K562 (cell line): ENCODE measurements at regions not wholly inside any gene's neighbourhood (a gene's known extent, or its start where the extent isn't known, plus 50 kb on each side); places are given as distances from the start of the nearest gene placed in this dataset.

ENCODE experiments used
- ATAC-seq: fragments of 200-7000 bp; cut with Tn5 transposase; 3 replicates; pipeline ENCODE4 v1.9.1; 2020; ENCODE audit warnings: moderate library complexity
- BruUV-seq: library from RNA; stranded (reverse); fragments of 400-500 nt; replicated peaks from 2 replicates; lab custom pipeline; 2021; lab: Mats Ljungman, UMichigan
- CTCF ChIA-PET: fragments of 300-600 bp; formaldehyde crosslinking; extraction: SDS; loops from one replicate; lab custom pipeline; 2021; ENCODE audit warnings: low intra/inter-chr PET ratio; lab: Yijun Ruan, JAX
- POLR2A ChIA-PET: fragments of 300-600, 350-650 bp; sonication (Branson Sonifier 250); formaldehyde crosslinking; extraction: SDS; loops from one replicate; lab custom pipeline; 2021; ENCODE audit warnings: antibody characterized with exemption, inconsistent platforms; lab: Yijun Ruan, JAX
- DNase-seq, 4 experiments: peaks; one replicate each; pipeline versions ENCODE4 v3.0.0 to v3.0.0-alpha.2; 2011 to 2018; ENCODE audit warnings: low spot score in 3 of 4, mixed read lengths in 3 of 4; ENCODE audit errors: extremely low read depth in 1 of 4
- FAIRE-seq: peaks from 2 replicates; lab custom pipeline; 2011; peaks lifted over from hg19 to GRCh38; lab: Jason Lieb, UNC
- H2AFZ ChIP-seq: 2 replicates; pipeline ENCODE4 v1.6.0; 2011; ENCODE audit warnings: low read depth, low read length, control low read depth, inconsistent platforms
- H3K27ac ChIP-seq: fragments of 200-600 bp; 3 replicates; pipeline ENCODE4 v1.8.0; 2011; ENCODE audit warnings: low read depth, mild to moderate bottlenecking, control low read depth, inconsistent platforms, low read length, moderate library complexity, mixed read lengths; ENCODE audit errors: extremely low read depth
- H3K27me3 ChIP-seq, 2 experiments: fragments of 300-600 bp in 1 of 2; 2 replicates in 1 of 2; 3 replicates in 1 of 2; pipeline versions ENCODE4 v1.6.0 to v1.8.0; 2011; ENCODE audit warnings: inconsistent platforms in 2 of 2, low read length in 2 of 2, mild to moderate bottlenecking in 1 of 2, mixed read lengths in 1 of 2, moderate library complexity in 1 of 2; ENCODE audit not compliant: control insufficient read depth in 2 of 2, insufficient read depth in 2 of 2
- H3K36me3 ChIP-seq: fragments of 300-600 bp; 3 replicates; pipeline ENCODE4 v1.8.0; 2011; ENCODE audit warnings: mild to moderate bottlenecking, low read length, inconsistent platforms; ENCODE audit not compliant: control insufficient read depth, insufficient read depth
- H3K4me1 ChIP-seq, 2 experiments: fragments of 200-600 bp in 1 of 2; replicated peaks in 1 of 2; 2 replicates in 1 of 2; 3 replicates in 1 of 2; pipeline versions ENCODE4 v1.5.1 to v1.8.0; 2011; ENCODE audit warnings: inconsistent platforms in 2 of 2, low read length in 2 of 2, mild to moderate bottlenecking in 1 of 2, mixed read lengths in 1 of 2, moderate library complexity in 1 of 2; ENCODE audit not compliant: control insufficient read depth in 2 of 2, insufficient read depth in 2 of 2
- H3K4me2 ChIP-seq: 2 replicates; pipeline ENCODE4 v1.6.1; 2011; ENCODE audit warnings: low read length, control low read depth, inconsistent platforms, mixed read lengths; ENCODE audit not compliant: insufficient read depth
- H3K4me3 ChIP-seq: fragments of 200-600 bp; sonication (generic), shearing (Covaris generic); 2 replicates; pipeline ENCODE4 v1.5.1; 2016; ENCODE audit warnings: control low read depth, inconsistent platforms
- H3K79me2 ChIP-seq: fragments of 200-600 bp; 3 replicates; pipeline ENCODE4 v1.8.0; 2011; ENCODE audit warnings: low read length, inconsistent platforms; ENCODE audit not compliant: control insufficient read depth, insufficient read depth
- H3K9ac ChIP-seq, 2 experiments: 2 replicates each; pipeline versions ENCODE4 v1.6.0 to v1.6.1; 2011; ENCODE audit warnings: low read depth in 2 of 2, low read length in 2 of 2, control low read depth in 1 of 2, inconsistent platforms in 1 of 2, mild to moderate bottlenecking in 1 of 2, mixed read lengths in 1 of 2; ENCODE audit not compliant: insufficient read depth in 1 of 2
- H3K9me1 ChIP-seq: one replicate; pipeline ENCODE4 v1.6.0; 2011; ENCODE audit warnings: inconsistent platforms, mild to moderate bottlenecking, low read length, moderate library complexity; ENCODE audit not compliant: control insufficient read depth, insufficient read depth
- H3K9me3 ChIP-seq: replicated peaks from 2 replicates; pipeline ENCODE4 v1.5.1; 2011; ENCODE audit warnings: low read depth, low read length, inconsistent platforms; ENCODE audit not compliant: control insufficient read depth, insufficient read depth
- H4K20me1 ChIP-seq: replicated peaks from 2 replicates; pipeline ENCODE4 v1.6.1; 2011; ENCODE audit warnings: low read length, inconsistent platforms, mixed read lengths; ENCODE audit not compliant: control insufficient read depth, insufficient read depth
- ATF1 ChIP-seq, 2 experiments: fragments of 450-650 bp in 1 of 2; IDR thresholded peaks; 2 replicates each; pipeline ENCODE4 v1.6.1; 2016; ENCODE audit warnings: missing compliant biosample characterization in 1 of 2, missing genetic modification characterization in 1 of 2
- CBFB ChIP-seq: sonication (generic); formaldehyde crosslinking; IDR thresholded peaks from 2 replicates; pipeline ENCODE4 v1.4.0; 2020; ENCODE audit warnings: mild to moderate bottlenecking, missing genetic modification reagents
- CCNT2 ChIP-seq: IDR thresholded peaks from 2 replicates; pipeline ENCODE4 v1.6.1; 2011; ENCODE audit warnings: borderline replicate concordance, low read depth, mild to moderate bottlenecking, moderate library complexity, mixed read lengths, low read length; ENCODE audit not compliant: insufficient read length; ENCODE audit errors: extremely low read depth
- FOXA1 ChIP-seq: fragments of 450-650 bp; IDR thresholded peaks from 2 replicates; pipeline ENCODE4 v1.6.1; 2016; ENCODE audit warnings: mild to moderate bottlenecking, borderline replicate concordance
- GATA2 ChIP-seq: sonication (generic); formaldehyde crosslinking; IDR thresholded peaks from 2 replicates; pipeline ENCODE4 v1.4.0; 2020; ENCODE audit warnings: mild to moderate bottlenecking, missing genetic modification reagents
- HLTF ChIP-seq: fragments of 450-650 bp; IDR thresholded peaks from 2 replicates; pipeline ENCODE4 v1.6.1; 2016
- IRF1 ChIP-seq: sonication (generic); formaldehyde crosslinking; IDR thresholded peaks from 2 replicates; pipeline ENCODE4 v1.8.0; 2022; ENCODE audit warnings: missing genetic modification reagents, mild to moderate bottlenecking, borderline replicate concordance
- KDM2B ChIP-seq: fragments of 250-450 bp; sonication (Bioruptor Pico); IDR thresholded peaks from 2 replicates; pipeline ENCODE4 v1.8.0; 2021; ENCODE audit warnings: mild to moderate bottlenecking, moderate library complexity
- MCM2 ChIP-seq: fragments of 450-650 bp; IDR thresholded peaks from 2 replicates; pipeline ENCODE4 v1.6.1; 2017; ENCODE audit warnings: low read depth, mild to moderate bottlenecking
- MLX ChIP-seq, 2 experiments: fragments of 450-650 bp in 1 of 2; sonication (generic) in 1 of 2; formaldehyde crosslinking; conservative IDR thresholded peaks; 2 replicates each; pipeline versions ENCODE4 v1.4.0 to v1.8.1; 2020 to 2022; ENCODE audit warnings: mild to moderate bottlenecking in 1 of 2, missing genetic modification reagents in 1 of 2
- NEUROD1 ChIP-seq: fragments of 150-350 bp; IDR thresholded peaks from 2 replicates; pipeline ENCODE4 v1.6.1; 2014; ENCODE audit warnings: borderline replicate concordance, low read length, low read depth; ENCODE audit not compliant: partially characterized antibody
- NR3C1 ChIP-seq: sonication (generic); formaldehyde crosslinking; IDR thresholded peaks from 2 replicates; pipeline ENCODE4 v1.8.1; 2022; ENCODE audit warnings: missing genetic modification reagents
- SIN3A ChIP-seq, 2 experiments: fragments of 150-350 bp in 1 of 2; IDR thresholded peaks; 2 replicates each; pipeline ENCODE4 v1.6.1; 2011 to 2016; ENCODE audit warnings: borderline replicate concordance in 2 of 2, low read depth in 2 of 2, low read length in 2 of 2, mild to moderate bottlenecking in 2 of 2, moderate library complexity in 2 of 2; ENCODE audit not compliant: control insufficient read depth in 1 of 2
- TCF15 ChIP-seq: fragments of 250-450 bp; sonication (Bioruptor Pico); IDR thresholded peaks from 2 replicates; pipeline ENCODE4 v1.8.0; 2022; ENCODE audit warnings: moderate library complexity, mild to moderate bottlenecking, inconsistent platforms
- ZBTB5 ChIP-seq: fragments of 450-650 bp; IDR thresholded peaks from 2 replicates; pipeline ENCODE4 v1.6.1; 2017; ENCODE audit warnings: antibody characterized with exemption
- ZNF212 ChIP-seq: fragments of 450-650 bp; formaldehyde crosslinking; IDR thresholded peaks from 2 replicates; pipeline ENCODE4 v1.4.0; 2020; ENCODE audit warnings: mild to moderate bottlenecking
- WGBS: fragments of 100-300 bp; shearing (Covaris generic); methylation state at CpG from one replicate; pipeline ENCODE4 v1.1.6; 2016; ENCODE audit warnings: low coverage, mixed read lengths; ENCODE audit not compliant: insufficient coverage; ENCODE audit errors: missing lambda C conversion rate; 5-methylcytosine and 5-hydroxymethylcytosine counted together
- in situ Hi-C: fragments of 300-500 bp; cut with MboI; formaldehyde crosslinking; loops from 4 replicates; pipeline ENCODE4 v1.15.0; 2018; ENCODE audit warnings: inconsistent platforms, mixed read lengths
- intact Hi-C: fragments of 100-400 bp; cut with micrococcal nuclease; formaldehyde crosslinking; loops from 2 replicates; pipeline ENCODE4 v1.14.2; 2022

- TF ChIP-seq ZBTB5, result no peak
Measured at GRCh38 chr13:76586842-76587241, 299.4 kb downstream of the KCTD12 start (continued).

- no peaks in the 10 kb centered on the region for H3K9me1 ChIP-seq
- no peaks in the 10 kb centered on the region for H3K27me3 ChIP-seq
- 0% methylated on average over 3 of the region's 4 CpGs for WGBS
- ATAC-seq (no peak), DNase-seq (no peak), FAIRE-seq (no peak)
- no peak overlapping the region for H2AFZ ChIP-seq
- TF ChIP-seq FOXA1, result no peak
- TF ChIP-seq ZNF212, result no peak
- TF ChIP-seq TCF15 (CRISPR knock-in tag), result no peak
- no peak for TF ChIP-seq HLTF
- no peak for TF ChIP-seq NEUROD1
- TF ChIP-seq IRF1 (CRISPR knock-in tag), result no peak
- no peak for TF ChIP-seq SIN3A (IDR thresholded peaks at IDR 0.05; ENCODE audit: borderline replicate concordance in 2 of 2, control insufficient read depth in 1 of 2, low read depth in 2 of 2, low read length in 2 of 2)
- TF ChIP-seq GATA2, result no peak
- TF ChIP-seq CBFB, result no peak
- TF ChIP-seq KDM2B, result no peak
- no peak for TF ChIP-seq MCM2
- TF ChIP-seq MLX (CRISPR knock-in tag; conservative IDR thresholded peaks at IDR 0.05), result no peak
- TF ChIP-seq NR3C1 (CRISPR knock-in tag), result no peak
- no peak for TF ChIP-seq ATF1 (CRISPR knock-in tag; IDR thresholded peaks at IDR 0.05)
- no peak for TF ChIP-seq ATF1 (tag; IDR thresholded peaks at IDR 0.05)
- TF ChIP-seq CCNT2, result no peak
- ChIA-PET CTCF (no interaction called here), POLR2A (no interaction called here)
- intact Hi-C loops (no loop called here), in situ Hi-C loops (no loop called here)
- H3K4me2 ChIP-seq, result no peak overlapping the region
- no peak overlapping the region for H3K27ac ChIP-seq
- BruUV-seq, result no TSS peak
- no peaks in the 10 kb centered on the region for H3K9me3 ChIP-seq
- no peak overlapping the region for H3K4me3 ChIP-seq
- H3K9ac ChIP-seq, result no peak overlapping the region
- no peaks in the 10 kb centered on the region for H4K20me1 ChIP-seq
- no peaks in the 10 kb centered on the region for H3K79me2 ChIP-seq
- H3K36me3 ChIP-seq, result no peaks in the 10 kb centered on the region
- no peaks in the 10 kb centered on the region for H3K4me1 ChIP-seq
Measured at GRCh38 chr13:76579701-76580100, 306.5 kb downstream of the KCTD12 start.
